Kidney (tissue), 13 donors: ENCODE measurements at regions not wholly inside any gene's neighbourhood (a gene's known extent, or its start where the extent isn't known, plus 50 kb on each side); places are given as distances from the start of the nearest gene placed in this dataset.

ENCODE experiments used
- DNase-seq, 5 donors: peaks; one replicate each; pipeline ENCODE4 v3.0.0-alpha.2; 2013 to 2020
- FAIRE-seq: peaks from 2 replicates; lab custom pipeline; 2012; peaks lifted over from hg19 to GRCh38; lab: Jason Lieb, UNC
- H3K27ac ChIP-seq, 2 donors: one replicate each; pipeline ENCODE4 v1.7.0; 2013; ENCODE audit warnings: low read depth in 2 of 2, low read length in 2 of 2, inconsistent platforms in 1 of 2
- H3K27me3 ChIP-seq: one replicate; pipeline ENCODE4 v1.7.1; 2013; ENCODE audit warnings: low read length, inconsistent platforms; ENCODE audit not compliant: control insufficient read depth, insufficient read depth
- H3K36me3 ChIP-seq, 3 donors: one replicate each; pipeline versions ENCODE4 v1.7.0 to v1.7.1; 2013; ENCODE audit warnings: low read length in 3 of 3, control low read depth in 1 of 3, inconsistent platforms in 1 of 3; ENCODE audit not compliant: insufficient read depth in 3 of 3, control insufficient read depth in 2 of 3
- H3K4me1 ChIP-seq, 3 donors: one replicate each; pipeline versions ENCODE4 v1.7.0 to v1.7.1; 2013; ENCODE audit warnings: low read length in 3 of 3, inconsistent platforms in 1 of 3, low read depth in 1 of 3; ENCODE audit not compliant: control insufficient read depth in 2 of 3, insufficient read depth in 2 of 3
- H3K4me3 ChIP-seq, 3 donors: one replicate each; pipeline versions ENCODE4 v1.7.0 to v1.8.1; 2013; ENCODE audit warnings: low read length in 3 of 3, control low read depth in 1 of 3, inconsistent platforms in 1 of 3
- H3K9ac ChIP-seq, 3 donors: one replicate each; pipeline versions ENCODE4 v1.7.0 to v1.7.1; 2013; ENCODE audit warnings: low read length in 3 of 3, control low read depth in 1 of 3, inconsistent platforms in 1 of 3
- H3K9me3 ChIP-seq, 3 donors: one replicate each; pipeline versions ENCODE4 v1.7.0 to v1.7.1; 2013; ENCODE audit warnings: low read length in 3 of 3, control low read depth in 1 of 3, inconsistent platforms in 1 of 3; ENCODE audit not compliant: control insufficient read depth in 2 of 3, insufficient read depth in 1 of 3
- intact Hi-C: fragments of 100-400 bp; cut with DNase I; formaldehyde crosslinking; loops from one replicate; pipeline ENCODE4 v1.11.1; 2022
- TF ChIP-seq, protein P1 (sequence below): IDR thresholded peaks from 3 replicates; pipeline ENCODE4 v1.5.1; 2012; ENCODE audit warnings: mild to moderate bottlenecking, moderate library complexity, borderline replicate concordance; ENCODE audit not compliant: insufficient read depth; ENCODE audit errors: extremely low read depth
- donor health status: control.
- donor health status: control.
- donor health status: control.
- donor health status: control.
- donor health status: control.
- donor health status: DM: yes; HTN: yes; CAD: no.
- donor health status: Normal renal cell carcinoma (clear cell type).

DNA sequence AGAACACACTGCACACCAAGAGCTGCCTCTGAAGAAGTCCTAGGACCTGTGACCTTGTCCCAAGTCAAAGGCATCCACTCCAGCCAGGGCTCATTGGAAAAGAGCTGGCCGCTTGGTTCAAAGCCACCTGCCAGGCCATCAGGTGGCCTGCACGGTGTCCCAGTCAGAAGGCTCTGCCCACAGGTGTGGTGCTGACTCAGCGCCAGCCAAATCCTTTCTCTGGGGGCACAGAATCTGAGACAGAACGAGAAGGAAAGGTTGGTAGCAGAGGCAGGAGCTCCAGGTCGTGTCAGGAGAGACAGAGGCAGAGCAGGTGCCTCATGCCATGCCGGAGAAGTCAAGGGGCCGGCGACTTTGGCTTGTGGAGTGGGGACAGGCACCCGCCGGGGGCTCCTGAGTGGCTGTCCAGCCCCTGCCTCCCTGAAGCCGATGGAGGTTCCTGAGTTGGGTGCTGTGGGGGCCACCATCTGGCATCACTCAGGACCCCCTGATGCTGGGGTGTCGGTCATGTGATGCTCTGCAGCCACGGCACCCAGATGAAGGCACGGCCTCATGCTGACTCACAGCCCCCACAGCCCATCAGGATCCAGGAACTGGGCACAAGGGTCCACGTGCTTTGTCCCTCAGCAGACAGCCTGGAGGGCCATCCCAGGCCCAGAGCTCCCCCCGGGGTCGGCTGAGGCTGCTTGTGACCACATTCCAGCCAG lies 128.1 kb upstream of the FOXF1 start:
- no peaks in the 10 kb centered on the region for H3K27me3 ChIP-seq
- DNase-seq (no peak), FAIRE-seq (no peak)
- intact Hi-C loops, result no loop called here
- H3K4me1 ChIP-seq, result no peaks in the 10 kb centered on the region
- H3K27ac ChIP-seq, result no peak overlapping the region
- TF ChIP-seq, protein P1, sequence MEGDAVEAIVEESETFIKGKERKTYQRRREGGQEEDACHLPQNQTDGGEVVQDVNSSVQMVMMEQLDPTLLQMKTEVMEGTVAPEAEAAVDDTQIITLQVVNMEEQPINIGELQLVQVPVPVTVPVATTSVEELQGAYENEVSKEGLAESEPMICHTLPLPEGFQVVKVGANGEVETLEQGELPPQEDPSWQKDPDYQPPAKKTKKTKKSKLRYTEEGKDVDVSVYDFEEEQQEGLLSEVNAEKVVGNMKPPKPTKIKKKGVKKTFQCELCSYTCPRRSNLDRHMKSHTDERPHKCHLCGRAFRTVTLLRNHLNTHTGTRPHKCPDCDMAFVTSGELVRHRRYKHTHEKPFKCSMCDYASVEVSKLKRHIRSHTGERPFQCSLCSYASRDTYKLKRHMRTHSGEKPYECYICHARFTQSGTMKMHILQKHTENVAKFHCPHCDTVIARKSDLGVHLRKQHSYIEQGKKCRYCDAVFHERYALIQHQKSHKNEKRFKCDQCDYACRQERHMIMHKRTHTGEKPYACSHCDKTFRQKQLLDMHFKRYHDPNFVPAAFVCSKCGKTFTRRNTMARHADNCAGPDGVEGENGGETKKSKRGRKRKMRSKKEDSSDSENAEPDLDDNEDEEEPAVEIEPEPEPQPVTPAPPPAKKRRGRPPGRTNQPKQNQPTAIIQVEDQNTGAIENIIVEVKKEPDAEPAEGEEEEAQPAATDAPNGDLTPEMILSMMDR, result no peak
- no peak overlapping the region for H3K4me3 ChIP-seq
- H3K9me3 ChIP-seq, result no peaks in the 10 kb centered on the region
- H3K36me3 ChIP-seq, result no peaks in the 10 kb centered on the region
- no peak overlapping the region for H3K9ac ChIP-seq

DNA sequence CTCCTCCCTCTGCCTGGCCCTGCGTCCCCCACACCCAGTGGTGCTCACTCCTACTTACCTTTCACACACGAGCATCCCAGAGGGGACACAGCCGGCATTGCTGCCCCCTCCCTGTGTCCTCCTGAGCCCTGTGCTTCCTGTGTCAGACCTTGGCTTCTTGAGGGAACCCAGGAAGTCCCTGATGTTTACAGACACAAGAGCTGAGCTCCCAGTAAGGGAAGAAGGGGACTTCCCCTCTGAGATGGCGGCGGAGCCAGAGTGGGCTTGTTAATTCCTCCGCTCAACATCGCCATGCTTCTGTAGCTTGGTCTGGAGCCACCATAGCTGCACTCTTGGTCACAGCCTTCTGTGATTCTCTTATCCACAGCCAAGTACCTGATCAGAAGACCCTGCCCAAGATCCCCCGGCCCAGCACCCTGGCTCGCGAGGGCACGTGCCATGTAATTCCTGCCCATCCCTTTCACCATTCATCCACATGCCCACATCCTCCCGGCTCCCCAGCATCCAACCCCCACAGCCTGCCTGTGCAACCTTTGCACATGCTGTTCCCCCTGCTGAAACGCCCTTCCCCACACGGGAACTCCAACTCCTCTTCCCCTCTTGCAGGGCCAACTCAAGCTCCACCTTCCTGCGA lies 127.4 kb upstream of the FOXF1 start:
- intact Hi-C loops, result no loop called here
- TF ChIP-seq, protein P1, result no peak
- H3K4me1 ChIP-seq, result no peaks in the 10 kb centered on the region
- H3K27ac ChIP-seq, result no peak overlapping the region
- no peak for DNase-seq
- no peaks in the 10 kb centered on the region for H3K9me3 ChIP-seq
- H3K36me3 ChIP-seq, result no peaks in the 10 kb centered on the region
- no peak overlapping the region for H3K9ac ChIP-seq
- H3K4me3 ChIP-seq, result no peak overlapping the region
- no peak for FAIRE-seq
- no peaks in the 10 kb centered on the region for H3K27me3 ChIP-seq

DNA sequence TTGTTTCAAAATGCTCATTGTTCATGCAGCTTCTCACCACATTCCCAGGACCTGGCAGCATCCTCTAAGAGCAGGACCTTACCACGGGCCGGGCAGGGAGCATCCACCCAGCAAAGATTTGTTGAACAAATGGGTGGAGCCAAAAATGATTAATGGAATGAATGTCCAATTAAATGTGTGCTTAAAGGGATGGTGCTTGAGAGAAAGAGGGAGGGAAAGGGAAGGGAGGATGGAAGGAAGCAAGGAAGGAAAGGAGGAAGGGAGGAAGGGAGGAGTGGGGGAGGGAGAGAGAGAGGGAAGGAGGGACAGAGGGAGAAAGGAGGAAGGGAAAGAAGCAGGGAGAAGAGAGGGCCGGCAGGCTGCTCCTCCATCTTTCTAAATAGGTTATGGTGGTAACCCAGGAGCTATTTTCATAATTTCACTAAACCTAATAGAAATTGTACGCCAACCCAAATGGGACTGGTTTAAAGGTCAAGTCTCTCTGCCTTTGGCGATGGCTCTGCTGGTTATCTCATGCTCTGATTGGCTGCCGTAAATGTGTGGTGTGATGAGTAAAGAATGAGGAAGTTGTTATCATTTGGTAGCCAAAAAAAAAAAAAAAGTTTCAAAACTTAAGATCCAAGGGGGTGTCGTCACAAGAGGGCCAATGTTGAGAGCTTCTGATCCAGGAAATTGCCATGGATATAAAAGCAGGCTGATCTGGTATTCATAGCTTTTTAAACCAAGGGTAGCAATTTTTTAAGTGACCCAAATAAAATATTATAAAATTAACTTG lies 126.7 kb upstream of the FOXF1 start:
- Histone ChIP-seq H3K4me1 (no peaks in the 10 kb centered on the region), H3K27me3 (no peaks in the 10 kb centered on the region), H3K9ac (no peak overlapping the region), H3K4me3 (no peak overlapping the region), H3K36me3 (no peaks in the 10 kb centered on the region), H3K27ac (no peak overlapping the region), H3K9me3 (no peaks in the 10 kb centered on the region)
- intact Hi-C loops, result no loop called here
- TF ChIP-seq, protein P1, result no peak
- FAIRE-seq (no peak), DNase-seq (no peak)
